Left renal cortex interstitium (tissue), 4 donors: ENCODE measurements at regions not wholly inside any gene's neighbourhood (a gene's known extent, or its start where the extent isn't known, plus 50 kb on each side); places are given as distances from the start of the nearest gene placed in this dataset.

Experiments used
- DNase-seq, 4 donors: peaks; one replicate each; pipeline ENCODE4 v3.0.0-alpha.2; 2013; ENCODE audit warnings: low read depth in 4 of 4, low spot score in 2 of 4, missing footprints in 1 of 4

- DNase-seq, result no peak
Observed at GRCh38 chr7:46029111-46029704, 108.1 kb upstream of the IGFBP3 start.

- no peak for DNase-seq
Observed at GRCh38 chr7:46028246-46028645, 107.2 kb upstream of the IGFBP3 start.

GRCh38 chr7:46026741-46027140, 105.7 kb upstream of the IGFBP3 start:
- DNase-seq, result no peak

- DNase-seq, result no peak
Observed at GRCh38 chr7:46024263-46024916, 103.3 kb upstream of the IGFBP3 start.

- DNase-seq, result no peak
Observed at GRCh38 chr7:46022397-46022796, 101.3 kb upstream of the IGFBP3 start.

GRCh38 chr7:46015107-46015868, 94.2 kb upstream of the IGFBP3 start:
- no peak for DNase-seq

- DNase-seq, result no peak
Observed at GRCh38 chr7:46011501-46011900, 90.4 kb upstream of the IGFBP3 start.

GRCh38 chr7:46011059-46011458, 90.0 kb upstream of the IGFBP3 start:
- no peak for DNase-seq

- no peak for DNase-seq
Observed at GRCh38 chr7:46009211-46009610, 88.1 kb upstream of the IGFBP3 start.

GRCh38 chr7:46007990-46008643, 87.0 kb upstream of the IGFBP3 start:
- DNase-seq, result no peak

GRCh38 chr7:46007194-46007593, 86.1 kb upstream of the IGFBP3 start:
- no peak for DNase-seq

GRCh38 chr7:46006723-46007122, 85.7 kb upstream of the IGFBP3 start:
- no peak for DNase-seq

- no peak for DNase-seq
Observed at GRCh38 chr7:46006212-46006611, 85.1 kb upstream of the IGFBP3 start.

GRCh38 chr7:46004965-46005364, 83.9 kb upstream of the IGFBP3 start:
- DNase-seq, result no peak

GRCh38 chr7:46003896-46004875, 83.1 kb upstream of the IGFBP3 start:
- DNase-seq, result no peak

- no peak for DNase-seq
Observed at GRCh38 chr7:46003161-46003560, 82.1 kb upstream of the IGFBP3 start.

GRCh38 chr7:46000513-46000912, 79.4 kb upstream of the IGFBP3 start:
- no peak for DNase-seq

- no peak for DNase-seq
Observed at GRCh38 chr7:45999541-45999940, 78.5 kb upstream of the IGFBP3 start.

GRCh38 chr7:45998506-45998905, 77.4 kb upstream of the IGFBP3 start:
- no peak for DNase-seq

- DNase-seq, result no peak
Observed at GRCh38 chr7:45993621-45994020, 72.5 kb upstream of the IGFBP3 start.
